GM23338 (cell line): ENCODE measurements at regions not wholly inside any gene's neighbourhood (a gene's known extent, or its start where the extent isn't known, plus 50 kb on each side); places are given as distances from the start of the nearest gene placed in this dataset.

Source experiments
- ATAC-seq: fragments of 200-7000 bp; cut with Tn5 transposase; 3 replicates; pipeline ENCODE4 v1.9.1; 2020
- DNase-seq: peaks from one replicate; pipeline ENCODE4 v3.0.0-alpha.2; 2015; ENCODE audit warnings: low spot score
- H2AFZ ChIP-seq: fragments of 200-600 bp; sonication (generic); 2 replicates; pipeline ENCODE4 v1.8.0; 2016; ENCODE audit warnings: antibody characterized with exemption, mild to moderate bottlenecking, moderate library complexity
- H3F3A ChIP-seq: fragments of 200-600 bp; sonication (generic); replicated peaks from 2 replicates; pipeline ENCODE4 v1.8.0; 2017; ENCODE audit warnings: antibody characterized with exemption, mixed run types, low read depth
- H3K27ac ChIP-seq: fragments of 200-600 bp; sonication (generic); 2 replicates; pipeline ENCODE4 v1.6.1; 2016; ENCODE audit warnings: low read depth
- H3K27me3 ChIP-seq: fragments of 200-600 bp; sonication (generic); 2 replicates; pipeline ENCODE4 v1.8.0; 2016; ENCODE audit warnings: mild to moderate bottlenecking, mixed run types, moderate library complexity; ENCODE audit not compliant: insufficient read depth
- H3K36me3 ChIP-seq: fragments of 200-600 bp; sonication (generic); 2 replicates; pipeline ENCODE4 v1.8.0; 2016; ENCODE audit warnings: mild to moderate bottlenecking; ENCODE audit not compliant: insufficient read depth
- H3K4me1 ChIP-seq: fragments of 200-600 bp; sonication (generic); 2 replicates; pipeline ENCODE4 v1.8.0; 2016; ENCODE audit warnings: mild to moderate bottlenecking, moderate library complexity; ENCODE audit not compliant: insufficient read depth
- H3K4me2 ChIP-seq: fragments of 200-600 bp; sonication (generic); 2 replicates; pipeline ENCODE4 v1.7.1; 2017; ENCODE audit warnings: mixed run types
- H3K4me3 ChIP-seq: fragments of 200-600 bp; sonication (generic); 2 replicates; pipeline ENCODE4 v1.6.1; 2016; ENCODE audit warnings: mixed run types
- H3K79me2 ChIP-seq: fragments of 200-600 bp; sonication (generic); replicated peaks from 2 replicates; pipeline ENCODE4 v1.8.0; 2017; ENCODE audit warnings: mild to moderate bottlenecking; ENCODE audit not compliant: insufficient read depth
- H3K9me2 ChIP-seq: fragments of 200-600 bp; sonication (generic); 2 replicates; pipeline ENCODE4 v1.8.0; 2017; ENCODE audit not compliant: insufficient read depth
- H4K20me1 ChIP-seq: fragments of 200-600 bp; sonication (generic); replicated peaks from 2 replicates; pipeline ENCODE4 v1.8.0; 2017; ENCODE audit warnings: mild to moderate bottlenecking; ENCODE audit not compliant: insufficient read depth
- H3K27ac Mint-ChIP-seq: 2 replicates; pipeline ENCODE4 v1.8.0; 2020; ENCODE audit warnings: inconsistent platforms, mild to moderate bottlenecking, moderate library complexity, mixed read lengths
- H3K27me3 Mint-ChIP-seq: 3 replicates; pipeline ENCODE4 v1.8.0; 2022; ENCODE audit warnings: low read depth, mild to moderate bottlenecking, moderate library complexity, mixed read lengths, inconsistent platforms; ENCODE audit not compliant: insufficient read depth, poor library complexity
- H3K36me3 Mint-ChIP-seq: 3 replicates; pipeline ENCODE4 v1.8.0; 2021; ENCODE audit warnings: low read depth, mild to moderate bottlenecking, inconsistent platforms, moderate library complexity, mixed read lengths
- H3K4me1 Mint-ChIP-seq: 3 replicates; pipeline ENCODE4 v1.8.0; 2020; ENCODE audit warnings: mild to moderate bottlenecking, inconsistent platforms, mixed read lengths
- H3K4me3 Mint-ChIP-seq: 3 replicates; pipeline ENCODE4 v1.8.0; 2021; ENCODE audit warnings: moderate library complexity, mild to moderate bottlenecking, inconsistent platforms, mixed read lengths
- H3K9me3 Mint-ChIP-seq: 3 replicates; pipeline ENCODE4 v1.8.0; 2020; ENCODE audit warnings: moderate library complexity, mild to moderate bottlenecking, inconsistent platforms, mixed read lengths
- CREB1 ChIP-seq: fragments of 250-450 bp; sonication (Bioruptor Pico); IDR thresholded peaks from 2 replicates; pipeline ENCODE4 v1.5.0; 2020; ENCODE audit warnings: low read depth, mild to moderate bottlenecking, moderate library complexity
- EZH2 ChIP-seq: fragments of 200-600 bp; sonication (generic); IDR thresholded peaks from one replicate; pipeline ENCODE4 v1.8.0; 2017; ENCODE audit warnings: antibody characterized with exemption, mild to moderate bottlenecking, low read depth; ENCODE audit not compliant: unreplicated experiment
- STAT1 ChIP-seq: IDR thresholded peaks from one replicate; pipeline ENCODE4 v1.6.1; 2016; ENCODE audit warnings: antibody characterized with exemption; ENCODE audit not compliant: unreplicated experiment
- ZNF114 ChIP-seq: fragments of 250-450 bp; sonication (Bioruptor Pico); IDR thresholded peaks from 2 replicates; pipeline ENCODE4 v1.5.0; 2020; ENCODE audit warnings: mild to moderate bottlenecking, moderate library complexity
- ZNF331 ChIP-seq: fragments of 250-450 bp; sonication (Bioruptor Pico); IDR thresholded peaks from 2 replicates; pipeline ENCODE4 v1.5.0; 2020; ENCODE audit warnings: low read depth, mild to moderate bottlenecking, moderate library complexity
- TF ChIP-seq, protein P1 (sequence below): IDR thresholded peaks from 2 replicates; pipeline ENCODE4 v1.6.1; 2016; ENCODE audit warnings: antibody characterized with exemption
- TF ChIP-seq, protein P2 (sequence below): IDR thresholded peaks from one replicate; pipeline ENCODE4 v1.6.1; 2018; ENCODE audit warnings: antibody characterized with exemption; ENCODE audit not compliant: unreplicated experiment
- TF ChIP-seq, protein P3 (sequence below), 2 experiments: fragments of 200-600 bp in 1 of 2; sonication (generic) in 1 of 2; conservative IDR thresholded peaks; 2 replicates each; pipeline versions ENCODE4 v1.5.1 to v1.6.1; 2016 to 2017; ENCODE audit warnings: antibody characterized with exemption in 2 of 2, low read depth in 2 of 2, mild to moderate bottlenecking in 2 of 2, moderate library complexity in 1 of 2

DNA sequence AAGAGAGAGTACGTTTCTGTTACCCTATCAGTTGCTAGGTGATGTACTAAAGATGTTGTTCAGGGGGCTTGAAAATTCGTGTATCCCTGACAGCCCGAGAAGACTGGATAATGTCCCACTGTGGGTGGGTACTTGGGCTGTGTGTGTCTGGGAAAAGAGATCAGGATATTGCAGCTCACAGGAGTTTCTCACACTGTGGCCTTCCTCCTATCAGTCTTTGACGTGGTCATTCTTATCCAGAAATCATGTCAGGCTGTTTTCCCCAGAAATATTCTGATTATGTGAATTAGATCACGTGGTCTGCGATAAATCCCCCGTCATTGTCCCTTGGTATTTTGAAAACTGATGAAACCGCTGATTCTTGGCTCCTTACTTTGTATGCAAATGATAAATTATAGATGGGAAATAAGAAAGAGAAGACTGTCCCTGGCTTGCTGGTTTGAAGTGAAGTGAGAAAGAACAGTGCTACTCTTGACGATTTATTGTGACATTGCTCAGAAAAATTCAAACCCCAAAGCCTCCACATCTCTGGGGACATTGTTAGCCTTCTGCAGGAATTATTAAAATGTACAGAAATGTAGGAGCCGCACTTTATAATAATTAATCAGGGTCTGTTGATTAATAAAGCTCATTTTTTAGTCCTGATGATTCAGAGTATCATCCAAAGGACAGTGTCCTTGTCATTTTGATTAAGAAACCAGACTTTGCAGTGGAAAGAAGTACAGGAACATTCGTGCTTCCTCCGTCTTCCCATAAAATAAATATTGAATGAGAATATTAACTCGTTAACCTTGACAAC, 167.5 kb upstream of the TSHZ2 start:
- Mint-ChIP-seq H3K4me1 (no peaks in the 10 kb centered on the region), H3K27me3 (peaks cover 4% of the 10 kb centered on the region), H3K36me3 (no peaks in the 10 kb centered on the region), H3K4me3 (no peak overlapping the region), H3K9me3 (no peaks in the 10 kb centered on the region), H3K27ac (no peak overlapping the region)
- Histone ChIP-seq H2AFZ (no peak overlapping the region), H3K4me1 (no peaks in the 10 kb centered on the region), H3K9me2 (no peaks in the 10 kb centered on the region; the same call in 1 of the 2 replicates), H3F3A (no peaks in the 10 kb centered on the region), H3K79me2 (no peaks in the 10 kb centered on the region), H3K4me2 (no peak overlapping the region), H3K27me3 (no peaks in the 10 kb centered on the region), H3K36me3 (no peaks in the 10 kb centered on the region), H3K4me3 (no peak overlapping the region), H4K20me1 (no peaks in the 10 kb centered on the region), H3K27ac (no peak overlapping the region)
- TF ChIP-seq STAT1 (no peak), ZNF331 (CRISPR knock-in tag) (no peak), ZNF114 (CRISPR knock-in tag) (no peak), CREB1 (CRISPR knock-in tag) (no peak)
- TF ChIP-seq, protein P1, sequence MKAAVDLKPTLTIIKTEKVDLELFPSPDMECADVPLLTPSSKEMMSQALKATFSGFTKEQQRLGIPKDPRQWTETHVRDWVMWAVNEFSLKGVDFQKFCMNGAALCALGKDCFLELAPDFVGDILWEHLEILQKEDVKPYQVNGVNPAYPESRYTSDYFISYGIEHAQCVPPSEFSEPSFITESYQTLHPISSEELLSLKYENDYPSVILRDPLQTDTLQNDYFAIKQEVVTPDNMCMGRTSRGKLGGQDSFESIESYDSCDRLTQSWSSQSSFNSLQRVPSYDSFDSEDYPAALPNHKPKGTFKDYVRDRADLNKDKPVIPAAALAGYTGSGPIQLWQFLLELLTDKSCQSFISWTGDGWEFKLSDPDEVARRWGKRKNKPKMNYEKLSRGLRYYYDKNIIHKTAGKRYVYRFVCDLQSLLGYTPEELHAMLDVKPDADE = no peak
- TF ChIP-seq, protein P2, sequence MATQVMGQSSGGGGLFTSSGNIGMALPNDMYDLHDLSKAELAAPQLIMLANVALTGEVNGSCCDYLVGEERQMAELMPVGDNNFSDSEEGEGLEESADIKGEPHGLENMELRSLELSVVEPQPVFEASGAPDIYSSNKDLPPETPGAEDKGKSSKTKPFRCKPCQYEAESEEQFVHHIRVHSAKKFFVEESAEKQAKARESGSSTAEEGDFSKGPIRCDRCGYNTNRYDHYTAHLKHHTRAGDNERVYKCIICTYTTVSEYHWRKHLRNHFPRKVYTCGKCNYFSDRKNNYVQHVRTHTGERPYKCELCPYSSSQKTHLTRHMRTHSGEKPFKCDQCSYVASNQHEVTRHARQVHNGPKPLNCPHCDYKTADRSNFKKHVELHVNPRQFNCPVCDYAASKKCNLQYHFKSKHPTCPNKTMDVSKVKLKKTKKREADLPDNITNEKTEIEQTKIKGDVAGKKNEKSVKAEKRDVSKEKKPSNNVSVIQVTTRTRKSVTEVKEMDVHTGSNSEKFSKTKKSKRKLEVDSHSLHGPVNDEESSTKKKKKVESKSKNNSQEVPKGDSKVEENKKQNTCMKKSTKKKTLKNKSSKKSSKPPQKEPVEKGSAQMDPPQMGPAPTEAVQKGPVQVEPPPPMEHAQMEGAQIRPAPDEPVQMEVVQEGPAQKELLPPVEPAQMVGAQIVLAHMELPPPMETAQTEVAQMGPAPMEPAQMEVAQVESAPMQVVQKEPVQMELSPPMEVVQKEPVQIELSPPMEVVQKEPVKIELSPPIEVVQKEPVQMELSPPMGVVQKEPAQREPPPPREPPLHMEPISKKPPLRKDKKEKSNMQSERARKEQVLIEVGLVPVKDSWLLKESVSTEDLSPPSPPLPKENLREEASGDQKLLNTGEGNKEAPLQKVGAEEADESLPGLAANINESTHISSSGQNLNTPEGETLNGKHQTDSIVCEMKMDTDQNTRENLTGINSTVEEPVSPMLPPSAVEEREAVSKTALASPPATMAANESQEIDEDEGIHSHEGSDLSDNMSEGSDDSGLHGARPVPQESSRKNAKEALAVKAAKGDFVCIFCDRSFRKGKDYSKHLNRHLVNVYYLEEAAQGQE = no peak
- TF ChIP-seq, protein P3, sequence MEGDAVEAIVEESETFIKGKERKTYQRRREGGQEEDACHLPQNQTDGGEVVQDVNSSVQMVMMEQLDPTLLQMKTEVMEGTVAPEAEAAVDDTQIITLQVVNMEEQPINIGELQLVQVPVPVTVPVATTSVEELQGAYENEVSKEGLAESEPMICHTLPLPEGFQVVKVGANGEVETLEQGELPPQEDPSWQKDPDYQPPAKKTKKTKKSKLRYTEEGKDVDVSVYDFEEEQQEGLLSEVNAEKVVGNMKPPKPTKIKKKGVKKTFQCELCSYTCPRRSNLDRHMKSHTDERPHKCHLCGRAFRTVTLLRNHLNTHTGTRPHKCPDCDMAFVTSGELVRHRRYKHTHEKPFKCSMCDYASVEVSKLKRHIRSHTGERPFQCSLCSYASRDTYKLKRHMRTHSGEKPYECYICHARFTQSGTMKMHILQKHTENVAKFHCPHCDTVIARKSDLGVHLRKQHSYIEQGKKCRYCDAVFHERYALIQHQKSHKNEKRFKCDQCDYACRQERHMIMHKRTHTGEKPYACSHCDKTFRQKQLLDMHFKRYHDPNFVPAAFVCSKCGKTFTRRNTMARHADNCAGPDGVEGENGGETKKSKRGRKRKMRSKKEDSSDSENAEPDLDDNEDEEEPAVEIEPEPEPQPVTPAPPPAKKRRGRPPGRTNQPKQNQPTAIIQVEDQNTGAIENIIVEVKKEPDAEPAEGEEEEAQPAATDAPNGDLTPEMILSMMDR (conservative IDR thresholded peaks at IDR 0.05; ENCODE audit: low read depth in 2 of 2) = no peak
- ATAC-seq = no peak
- DNase-seq = no peak

DNA sequence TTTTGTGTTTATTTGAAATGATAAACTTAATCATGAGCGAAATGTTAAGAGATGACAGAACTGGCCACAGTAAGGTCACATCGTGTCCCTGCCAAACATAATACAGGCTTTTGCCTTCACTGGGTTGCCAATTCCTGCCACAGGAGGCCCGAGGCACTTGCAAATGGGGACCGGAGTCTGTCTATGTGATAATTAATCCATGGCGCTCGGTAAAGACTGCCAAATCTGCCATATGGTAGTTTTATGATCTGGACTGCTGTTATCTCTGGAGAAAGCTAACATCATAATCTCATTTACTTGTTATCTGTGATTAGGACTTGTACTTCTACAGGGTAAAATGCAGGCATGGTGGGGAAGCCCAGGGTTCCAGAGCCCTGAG, 170.5 kb upstream of the TSHZ2 start:
- Histone ChIP-seq H4K20me1 (no peaks in the 10 kb centered on the region), H3K4me3 (no peak overlapping the region), H3F3A (no peaks in the 10 kb centered on the region), H3K27ac (no peak overlapping the region), H2AFZ (no peak overlapping the region), H3K4me2 (no peak overlapping the region), H3K9me2 (no peaks in the 10 kb centered on the region; the same call in 1 of the 2 replicates), H3K36me3 (no peaks in the 10 kb centered on the region), H3K4me1 (no peaks in the 10 kb centered on the region), H3K27me3 (no peaks in the 10 kb centered on the region), H3K79me2 (no peaks in the 10 kb centered on the region)
- no peak for ATAC-seq
- Mint-ChIP-seq H3K27me3 (peaks cover 4% of the 10 kb centered on the region), H3K4me3 (no peak overlapping the region), H3K4me1 (no peaks in the 10 kb centered on the region), H3K9me3 (no peaks in the 10 kb centered on the region), H3K36me3 (no peaks in the 10 kb centered on the region), H3K27ac (no peak overlapping the region)
- TF ChIP-seq STAT1 (no peak), ZNF331 (CRISPR knock-in tag) (no peak), EZH2 (no peak)
- TF ChIP-seq, protein P2 = no peak
- DNase-seq = no peak
